NB4 (cell line): ENCODE measurements at regions not wholly inside any gene's neighbourhood (a gene's known extent, or its start where the extent isn't known, plus 50 kb on each side); places are given as distances from the start of the nearest gene placed in this dataset.

Experiments
- CTCF ChIP-seq: IDR thresholded peaks from one replicate; pipeline ENCODE4 v1.5.1; 2012; ENCODE audit warnings: low read depth, low read length
- POLR2A ChIP-seq: IDR thresholded peaks from 2 replicates; pipeline ENCODE4 v1.6.1; 2011; ENCODE audit warnings: mild to moderate bottlenecking; ENCODE audit not compliant: insufficient read length; ENCODE audit errors: extremely low read depth

DNA sequence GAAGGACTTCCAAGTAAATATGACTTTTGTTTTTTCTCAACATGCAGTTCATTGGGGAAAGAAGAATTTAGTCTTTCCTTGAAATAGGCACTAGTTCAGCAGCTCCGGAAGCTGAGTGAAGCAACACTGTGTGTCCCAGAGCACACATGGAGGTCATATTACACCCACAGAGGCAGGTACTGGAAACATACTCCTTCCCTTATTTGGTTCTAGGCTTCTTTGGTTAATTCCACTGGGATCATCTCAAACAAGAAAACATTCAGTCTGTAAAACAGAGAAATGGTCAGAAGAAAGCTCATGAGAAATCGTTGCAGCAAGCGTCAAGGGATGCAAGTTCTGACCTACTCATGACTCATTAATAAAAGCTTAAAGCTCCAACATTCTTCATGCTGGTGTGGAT, 175.1 kb upstream of the PCSK5 start:
- no peak for TF ChIP-seq POLR2A
- no peak for TF ChIP-seq CTCF
